Effector memory CD8-positive, alpha-beta T cell (primary cell): ENCODE measurements at regions not wholly inside any gene's neighbourhood (a gene's known extent, or its start where the extent isn't known, plus 50 kb on each side); places are given as distances from the start of the nearest gene placed in this dataset.

Experiments used
- ATAC-seq: fragments of 150-1000 bp; cut with Tn5 transposase; replicated peaks from 2 replicates; pipeline ENCODE4 v1.10.0; 2021; ENCODE audit warnings: mild to moderate bottlenecking, moderate library complexity
- DNase-seq, 3 experiments: peaks; one replicate each; pipeline ENCODE4 v3.0.0; 2021
- H3K27ac Mint-ChIP-seq, 2 donors: one replicate each; pipeline ENCODE4 v1.8.0; 2022; ENCODE audit warnings: mild to moderate bottlenecking in 2 of 2, mixed read lengths in 2 of 2, moderate library complexity in 2 of 2
- H3K27me3 Mint-ChIP-seq, 2 donors: one replicate each; pipeline ENCODE4 v1.8.0; 2022; ENCODE audit warnings: mixed read lengths in 2 of 2
- H3K36me3 Mint-ChIP-seq: one replicate; pipeline ENCODE4 v1.8.0; 2022; ENCODE audit warnings: mild to moderate bottlenecking, moderate library complexity, mixed read lengths; ENCODE audit not compliant: insufficient read depth
- H3K4me1 Mint-ChIP-seq, 2 donors: one replicate each; pipeline ENCODE4 v1.8.0; 2022; ENCODE audit warnings: low read depth in 2 of 2, mixed read lengths in 2 of 2
- H3K4me3 Mint-ChIP-seq, 2 donors: one replicate each; pipeline ENCODE4 v1.8.0; 2022; ENCODE audit warnings: mild to moderate bottlenecking in 2 of 2, mixed read lengths in 2 of 2, moderate library complexity in 2 of 2
- H3K9me3 Mint-ChIP-seq, 2 donors: one replicate each; pipeline ENCODE4 v1.8.0; 2022; ENCODE audit warnings: mixed read lengths in 2 of 2

- no peak for ATAC-seq
- Mint-ChIP-seq H3K4me3 (no peak overlapping the region), H3K36me3 (no peaks in the 10 kb centered on the region), H3K27ac (no peak overlapping the region), H3K4me1 (no peaks in the 10 kb centered on the region), H3K27me3 (no peaks in the 10 kb centered on the region), H3K9me3 (peaks cover 0 to 9% of the 10 kb centered on the region in 2 donors)
- DNase-seq = no peak
These were observed 372.5 kb upstream of the KCNN2 start for GRCh38 chr5:113989278-113989912.

DNA sequence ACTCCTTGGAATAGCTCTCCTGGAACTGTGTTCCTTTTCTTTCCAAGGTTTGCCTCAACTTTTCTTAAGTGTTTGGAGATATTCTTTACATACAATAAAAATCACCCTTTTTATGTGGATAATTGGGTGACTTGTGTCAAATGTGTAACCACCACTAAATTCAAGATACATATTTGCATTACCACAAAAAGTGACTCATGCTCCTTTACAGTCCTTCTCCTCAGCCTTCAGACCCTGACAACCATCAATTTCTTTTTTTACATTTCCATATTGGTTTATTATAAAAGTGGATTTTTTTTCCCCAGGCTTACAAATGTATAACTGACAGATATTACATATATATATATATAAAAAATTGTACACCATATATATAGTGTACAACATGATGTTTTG, 372.0 kb upstream of the KCNN2 start:
- Mint-ChIP-seq H3K4me1 (no peaks in the 10 kb centered on the region), H3K27me3 (no peaks in the 10 kb centered on the region), H3K36me3 (no peaks in the 10 kb centered on the region), H3K27ac (no peak overlapping the region), H3K4me3 (no peak overlapping the region), H3K9me3 (peaks cover 0 to 11% of the 10 kb centered on the region in 2 donors)
- DNase-seq = no peak
- no peak for ATAC-seq

GRCh38 chr5:114001076-114001475, 360.8 kb upstream of the KCNN2 start:
- Mint-ChIP-seq H3K4me3 (no peak overlapping the region), H3K27ac (no peak overlapping the region), H3K9me3 (peaks cover 0 to 2% of the 10 kb centered on the region in 2 donors), H3K36me3 (no peaks in the 10 kb centered on the region), H3K27me3 (no peaks in the 10 kb centered on the region), H3K4me1 (no peaks in the 10 kb centered on the region)
- DNase-seq (no peak), ATAC-seq (no peak)

DNA sequence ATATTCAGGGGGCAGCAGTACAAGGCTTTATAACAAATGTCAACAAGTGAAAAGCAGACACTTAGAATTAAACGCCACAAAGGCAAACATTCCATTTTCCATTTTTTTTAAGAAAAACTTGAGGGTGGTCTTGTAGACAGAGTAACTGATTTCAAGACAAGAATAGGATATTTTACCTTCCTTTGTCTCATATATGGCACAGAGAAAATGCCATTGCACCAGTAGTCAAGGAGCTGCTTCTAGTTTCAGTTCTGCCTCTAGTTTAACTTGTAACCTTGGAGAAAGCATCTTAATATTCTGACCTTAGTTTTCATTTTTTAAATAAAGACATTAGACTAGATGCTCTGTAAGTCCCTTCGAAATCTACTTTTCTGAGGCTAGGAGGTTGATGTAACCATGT, 355.3 kb upstream of the KCNN2 start:
- DNase-seq (no peak), ATAC-seq (no peak)
- Mint-ChIP-seq H3K27me3 (no peaks in the 10 kb centered on the region), H3K36me3 (no peaks in the 10 kb centered on the region), H3K4me3 (no peak overlapping the region), H3K27ac (no peak overlapping the region), H3K4me1 (no peaks in the 10 kb centered on the region), H3K9me3 (no peaks in the 10 kb centered on the region)

DNA sequence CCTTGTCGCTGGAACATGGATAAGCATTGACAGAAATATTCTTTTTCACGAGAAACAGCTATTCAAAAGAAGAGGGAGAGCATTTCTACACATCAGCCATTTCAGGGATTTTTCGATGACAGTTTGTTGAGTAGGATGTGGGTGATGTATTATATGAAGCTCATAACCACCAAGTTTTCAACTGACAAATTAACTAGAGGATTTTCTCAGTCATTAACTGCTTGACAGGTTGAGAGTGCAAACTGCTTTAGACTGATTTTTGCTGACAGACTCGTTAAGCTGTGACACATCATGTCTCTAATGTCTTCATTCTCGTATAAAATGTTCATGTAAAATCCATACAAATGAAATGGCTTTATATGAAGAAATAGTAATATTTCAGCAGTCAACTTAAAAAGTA, 354.2 kb upstream of the KCNN2 start:
- DNase-seq = no peak
- no peak for ATAC-seq
- Mint-ChIP-seq H3K9me3 (no peaks in the 10 kb centered on the region), H3K4me3 (no peak overlapping the region), H3K4me1 (no peaks in the 10 kb centered on the region), H3K36me3 (no peaks in the 10 kb centered on the region), H3K27me3 (no peaks in the 10 kb centered on the region), H3K27ac (no peak overlapping the region)

DNA sequence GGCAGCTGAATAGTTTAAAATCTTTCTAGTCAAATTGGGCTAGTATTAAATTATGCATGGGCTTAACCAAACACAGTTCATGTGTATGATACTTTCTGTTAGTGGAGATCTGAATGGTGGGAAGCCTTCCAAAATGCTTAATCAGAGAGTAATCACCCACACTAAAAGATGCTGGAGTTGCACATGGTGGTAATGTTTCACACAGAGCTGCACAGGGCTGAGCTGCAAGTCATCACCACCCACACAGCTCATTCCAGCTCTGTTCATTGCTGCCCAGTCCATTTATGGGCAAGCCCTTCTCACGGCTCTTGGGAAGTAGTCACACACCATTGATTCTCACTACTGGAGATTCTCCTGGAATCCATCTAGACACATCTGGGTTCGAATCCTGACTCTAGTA, 351.5 kb upstream of the KCNN2 start:
- H3K4me3 Mint-ChIP-seq = no peak overlapping the region
- no peak for ATAC-seq
- H3K27ac Mint-ChIP-seq = no peak overlapping the region
- H3K9me3 Mint-ChIP-seq = peaks cover 2 to 8% of the 10 kb centered on the region in 2 donors
- H3K4me1 Mint-ChIP-seq = no peaks in the 10 kb centered on the region
- no peak for DNase-seq
- no peaks in the 10 kb centered on the region for H3K36me3 Mint-ChIP-seq
- H3K27me3 Mint-ChIP-seq = no peaks in the 10 kb centered on the region

GRCh38 chr5:114018186-114018585, 343.7 kb upstream of the KCNN2 start:
- Mint-ChIP-seq H3K4me3 (no peak overlapping the region), H3K36me3 (no peaks in the 10 kb centered on the region), H3K27me3 (no peaks in the 10 kb centered on the region), H3K9me3 (peaks cover 11 to 18% of the 10 kb centered on the region in 2 donors), H3K27ac (no peak overlapping the region), H3K4me1 (no peaks in the 10 kb centered on the region)
- DNase-seq (no peak), ATAC-seq (no peak)

GRCh38 chr5:114038756-114039155, 323.1 kb upstream of the KCNN2 start:
- Mint-ChIP-seq H3K36me3 (no peaks in the 10 kb centered on the region), H3K4me1 (no peaks in the 10 kb centered on the region), H3K9me3 (peaks cover 5 to 17% of the 10 kb centered on the region in 2 donors), H3K27me3 (no peaks in the 10 kb centered on the region), H3K4me3 (no peak overlapping the region), H3K27ac (no peak overlapping the region)
- no peak for ATAC-seq
- no peak for DNase-seq

DNA sequence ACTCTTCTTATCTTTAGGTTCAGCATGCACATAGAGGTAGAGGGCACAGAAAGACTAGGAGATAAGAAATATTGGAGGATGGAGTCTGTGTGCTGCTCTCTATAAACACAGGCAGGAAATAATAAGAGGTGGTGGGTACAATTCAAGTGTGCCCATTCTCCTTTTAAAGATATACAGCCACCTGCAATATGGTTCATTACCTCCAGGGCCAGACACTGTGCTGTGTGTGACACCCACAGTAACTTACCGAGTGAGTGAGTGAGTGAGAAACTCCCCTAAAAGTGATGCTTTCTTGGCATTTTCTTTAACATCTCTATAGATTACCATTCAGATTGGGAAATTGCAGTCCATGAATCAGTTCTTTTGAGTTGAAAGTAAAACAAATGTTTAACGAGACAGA, 311.8 kb upstream of the KCNN2 start:
- DNase-seq (no peak), ATAC-seq (no peak)
- no peak overlapping the region for H3K4me3 Mint-ChIP-seq
- peaks cover 14 to 17% of the 10 kb centered on the region in 2 donors for H3K27me3 Mint-ChIP-seq
- H3K36me3 Mint-ChIP-seq = no peaks in the 10 kb centered on the region
- peaks cover 0 to 4% of the 10 kb centered on the region in 2 donors for H3K9me3 Mint-ChIP-seq
- no peaks in the 10 kb centered on the region for H3K4me1 Mint-ChIP-seq
- no peak overlapping the region for H3K27ac Mint-ChIP-seq

DNA sequence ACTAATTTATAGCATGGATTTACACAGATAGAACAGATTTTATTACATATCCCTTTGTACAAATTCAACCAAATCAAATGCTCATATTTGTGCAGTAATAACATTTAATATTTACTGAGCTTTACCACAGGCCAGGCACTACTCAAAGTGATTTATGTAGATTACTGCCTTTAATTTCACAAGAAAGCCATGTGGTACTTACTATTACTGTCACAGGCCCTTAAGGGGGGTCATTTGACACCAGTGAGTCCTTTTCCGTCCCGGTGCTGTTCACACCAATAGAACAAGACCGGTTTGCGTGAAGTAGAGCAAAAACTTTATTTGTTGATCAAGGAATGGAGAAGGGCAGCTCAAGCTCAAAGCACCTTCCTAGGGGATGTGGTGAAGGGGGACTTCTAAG, 308.5 kb upstream of the KCNN2 start:
- H3K4me1 Mint-ChIP-seq = no peaks in the 10 kb centered on the region
- peaks cover 4 to 6% of the 10 kb centered on the region in 2 donors for H3K9me3 Mint-ChIP-seq
- H3K36me3 Mint-ChIP-seq = no peaks in the 10 kb centered on the region
- DNase-seq (no peak), ATAC-seq (no peak)
- no peak overlapping the region for H3K4me3 Mint-ChIP-seq
- no peak overlapping the region for H3K27ac Mint-ChIP-seq
- H3K27me3 Mint-ChIP-seq = peaks cover 23 to 33% of the 10 kb centered on the region in 2 donors

DNA sequence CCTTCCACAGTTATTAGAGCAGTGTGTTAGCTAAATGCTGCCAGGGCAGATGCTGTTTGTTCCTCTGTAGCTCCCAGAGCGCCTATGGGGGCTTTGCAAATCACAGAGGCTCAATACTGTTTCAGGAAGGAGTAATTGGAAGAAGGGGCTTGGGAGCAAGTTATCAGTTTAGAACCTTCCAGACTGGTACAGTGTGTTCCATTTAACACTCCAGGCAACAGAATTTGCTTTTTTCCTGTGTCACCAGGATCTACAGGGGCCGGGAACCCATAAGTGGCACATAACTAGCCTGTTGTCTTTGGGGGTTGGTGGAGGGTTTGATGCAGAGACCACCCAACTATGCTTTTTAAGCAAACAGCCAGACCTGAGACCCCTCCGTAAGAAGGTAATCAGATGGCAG, 307.3 kb upstream of the KCNN2 start:
- Mint-ChIP-seq H3K9me3 (peaks cover 7 to 11% of the 10 kb centered on the region in 2 donors), H3K4me1 (no peaks in the 10 kb centered on the region), H3K4me3 (no peak overlapping the region), H3K27ac (no peak overlapping the region), H3K36me3 (no peaks in the 10 kb centered on the region), H3K27me3 (peaks cover 23 to 33% of the 10 kb centered on the region in 2 donors)
- DNase-seq = no peak
- ATAC-seq = no peak

DNA sequence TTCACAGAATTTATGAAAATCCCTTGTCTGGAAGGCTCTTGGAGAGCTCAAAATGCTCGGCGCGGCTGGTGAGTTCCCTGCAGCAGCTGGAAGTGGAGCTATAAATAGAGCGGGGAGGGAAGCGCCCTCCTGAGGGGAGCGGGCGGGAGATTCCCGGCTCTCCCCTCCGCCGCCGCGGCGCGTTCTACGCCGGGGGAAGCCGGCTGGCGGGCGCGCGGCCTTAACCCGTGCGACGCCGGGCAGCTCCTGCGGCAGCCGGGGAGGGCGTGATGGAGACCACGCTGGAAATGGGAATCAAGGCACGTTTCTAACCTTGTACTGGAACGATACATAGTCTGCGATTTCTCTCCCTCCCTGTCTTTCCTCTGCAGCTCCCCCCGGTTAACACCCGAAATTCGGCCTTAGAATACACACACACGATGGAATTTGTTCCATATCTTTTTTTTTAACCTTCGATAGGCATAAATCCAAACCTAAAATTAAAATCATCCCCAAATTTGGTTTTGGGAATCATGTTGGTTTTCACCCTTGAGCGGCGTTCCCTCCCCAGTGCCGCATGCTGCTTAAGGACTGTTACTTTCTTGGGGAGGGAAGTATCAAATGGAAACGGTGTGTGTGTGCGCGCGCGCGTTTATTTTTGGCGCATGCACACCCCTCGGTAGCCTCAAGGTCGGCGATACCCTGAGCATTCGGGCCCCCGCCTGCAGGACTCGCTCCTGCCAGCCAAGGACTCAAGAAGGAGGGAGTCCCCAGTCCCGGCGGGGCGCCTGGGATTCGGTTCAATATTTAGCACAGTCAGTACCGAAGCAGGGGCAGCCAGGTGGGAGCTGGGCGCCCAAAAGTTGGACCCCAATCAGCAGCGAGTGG, 306.3 kb upstream of the KCNN2 start:
- H3K27me3 Mint-ChIP-seq = peaks cover 23 to 33% of the 10 kb centered on the region in 2 donors
- DNase-seq (no peak), ATAC-seq (no peak)
- no peak overlapping the region for H3K27ac Mint-ChIP-seq
- no peaks in the 10 kb centered on the region for H3K36me3 Mint-ChIP-seq
- no peaks in the 10 kb centered on the region for H3K4me1 Mint-ChIP-seq
- peaks cover 7 to 11% of the 10 kb centered on the region in 2 donors for H3K9me3 Mint-ChIP-seq
- no peak overlapping the region for H3K4me3 Mint-ChIP-seq

GRCh38 chr5:114056185-114056538, 305.7 kb upstream of the KCNN2 start:
- H3K27ac Mint-ChIP-seq = no peak overlapping the region
- peaks cover 7 to 11% of the 10 kb centered on the region in 2 donors for H3K9me3 Mint-ChIP-seq
- no peaks in the 10 kb centered on the region for H3K36me3 Mint-ChIP-seq
- H3K4me1 Mint-ChIP-seq = no peaks in the 10 kb centered on the region
- DNase-seq = no peak
- H3K27me3 Mint-ChIP-seq = peaks cover 23 to 33% of the 10 kb centered on the region in 2 donors
- no peak overlapping the region for H3K4me3 Mint-ChIP-seq
- ATAC-seq = no peak

GRCh38 chr5:114060866-114061265, 301.0 kb upstream of the KCNN2 start:
- peaks cover 7 to 11% of the 10 kb centered on the region in 2 donors for H3K9me3 Mint-ChIP-seq
- peaks cover 7 to 10% of the 10 kb centered on the region in 2 donors for H3K27me3 Mint-ChIP-seq
- H3K36me3 Mint-ChIP-seq = no peaks in the 10 kb centered on the region
- no peak for ATAC-seq
- H3K27ac Mint-ChIP-seq = no peak overlapping the region
- DNase-seq = no peak
- no peak overlapping the region for H3K4me3 Mint-ChIP-seq
- H3K4me1 Mint-ChIP-seq = no peaks in the 10 kb centered on the region
